GM19193 (cell line): ENCODE measurements at regions not wholly inside any gene's neighbourhood (a gene's known extent, or its start where the extent isn't known, plus 50 kb on each side); places are given as distances from the start of the nearest gene placed in this dataset.

ENCODE experiments used
- POLR2A ChIP-seq: IDR thresholded peaks from 4 replicates; pipeline ENCODE4 v1.6.1; 2011; ENCODE audit not compliant: insufficient read depth, insufficient read length; ENCODE audit errors: extremely low read depth

DNA sequence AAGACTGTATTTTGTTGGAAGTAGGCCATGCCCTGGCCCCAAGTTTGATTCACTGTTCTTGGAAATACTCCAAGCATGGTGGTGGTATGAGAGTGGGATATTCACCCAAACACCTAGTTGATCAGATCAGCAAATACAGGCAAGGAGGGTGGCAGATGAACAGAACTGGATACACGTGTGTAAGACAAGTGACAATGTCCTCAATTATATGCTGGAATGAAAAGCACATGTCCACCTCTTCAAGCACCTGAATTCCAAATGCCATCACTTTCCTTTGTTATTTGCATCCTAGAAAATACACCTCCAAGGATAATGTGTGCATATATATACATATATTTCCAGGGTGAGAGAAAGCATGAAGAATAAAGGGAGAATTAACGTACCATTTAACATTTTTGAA lies 131.8 kb upstream of the ZEB1 start:
- no peak for TF ChIP-seq POLR2A

DNA sequence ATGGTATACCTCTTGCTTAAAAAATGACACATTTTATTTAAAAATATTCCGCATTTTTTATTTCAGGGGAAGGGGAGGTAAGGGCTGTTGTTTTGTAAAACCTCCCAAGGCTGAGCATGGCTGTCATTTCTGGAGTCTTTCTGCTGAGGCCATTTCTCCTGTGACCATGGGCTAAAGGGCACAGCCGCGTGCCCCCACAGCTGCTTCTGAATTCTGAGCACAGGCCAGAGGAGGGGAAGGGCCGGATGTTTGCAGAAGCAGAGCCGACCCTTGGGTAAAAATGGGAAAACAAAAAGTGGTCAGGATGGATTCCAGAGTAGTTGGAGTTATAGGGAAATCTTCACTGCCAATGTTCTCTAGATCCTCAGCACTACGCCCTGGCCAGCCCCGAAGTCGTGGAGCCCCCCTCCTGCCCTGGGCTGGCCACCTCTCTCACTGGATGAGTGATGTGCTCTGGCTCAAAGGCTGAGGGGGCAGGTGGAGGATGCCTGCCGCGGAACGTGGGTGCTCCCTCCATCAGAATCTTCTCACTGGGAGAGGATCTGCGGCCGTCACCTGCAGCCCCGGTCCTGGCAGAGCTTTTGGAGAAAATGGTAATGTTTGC lies 131.3 kb upstream of the ZEB1 start:
- TF ChIP-seq POLR2A, result no peak

DNA sequence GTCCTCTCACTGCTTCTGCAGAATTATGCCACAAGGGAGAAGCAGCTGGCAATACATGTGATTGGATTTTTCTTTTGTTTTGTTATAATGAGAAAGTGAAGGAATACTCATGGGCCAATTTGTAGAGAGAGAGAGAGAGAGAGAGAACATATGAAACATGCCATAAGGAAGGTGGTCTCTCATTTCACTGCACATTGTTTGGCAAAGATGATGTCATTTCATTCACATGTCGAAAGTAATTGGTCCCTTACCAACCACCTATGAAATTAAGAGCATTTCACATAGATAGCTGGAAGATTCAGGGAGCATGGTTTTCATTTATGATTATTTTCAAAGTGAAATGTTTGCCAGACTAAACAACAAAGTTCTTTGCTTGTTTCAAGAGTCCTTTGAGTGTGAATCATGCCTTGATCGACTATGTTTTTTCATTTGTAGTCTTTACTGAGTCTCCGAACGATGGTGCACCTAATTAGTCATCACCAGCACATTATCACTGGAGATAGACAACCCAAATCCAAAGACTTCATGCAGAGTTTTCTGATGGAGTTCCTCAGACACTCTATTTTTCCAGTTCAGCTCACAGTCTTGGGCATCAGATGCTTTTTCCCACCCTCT lies 130.1 kb upstream of the ZEB1 start:
- no peak for TF ChIP-seq POLR2A

DNA sequence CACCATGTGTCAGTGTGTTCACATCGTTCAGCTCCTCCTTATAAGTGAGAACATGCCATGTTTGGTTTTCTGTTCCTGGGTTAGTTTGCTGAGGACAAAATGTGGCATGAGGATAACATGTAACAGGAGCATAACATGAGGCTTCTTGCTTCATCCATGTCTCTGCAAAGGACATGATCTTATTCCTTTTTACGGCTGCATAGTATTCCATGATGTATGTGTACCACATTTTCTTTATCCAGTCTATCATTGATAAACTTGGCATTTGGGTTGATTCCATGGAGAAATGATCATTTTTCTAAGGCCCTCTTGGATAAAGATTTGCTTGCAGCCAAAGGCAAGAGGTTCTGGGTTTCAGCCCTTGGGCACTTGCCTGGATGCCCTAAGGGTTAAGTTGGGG lies 128.5 kb upstream of the ZEB1 start:
- no peak for TF ChIP-seq POLR2A

DNA sequence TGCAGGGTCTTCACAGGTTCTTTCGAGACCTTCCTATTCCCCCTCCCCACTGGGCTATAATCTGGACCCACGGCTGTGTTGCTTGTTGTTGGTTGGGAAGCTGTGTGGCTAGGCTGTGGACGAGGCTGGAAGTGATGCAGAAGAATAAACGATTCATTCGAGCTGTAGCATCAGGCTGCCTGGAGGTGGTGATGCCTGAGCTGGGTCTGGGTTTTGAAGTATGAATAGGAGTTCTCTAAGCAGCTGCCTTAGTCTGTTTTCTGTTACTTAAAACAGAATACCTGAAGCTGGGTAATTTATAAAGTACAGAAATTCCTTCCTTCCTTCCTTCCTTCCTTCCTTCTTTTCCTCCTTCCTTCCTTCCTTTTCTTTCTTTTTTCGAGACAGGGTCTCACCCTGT lies 126.5 kb upstream of the ZEB1 start:
- TF ChIP-seq POLR2A, result no peak

GRCh38 chr10:31194986-31195385 lies 124.0 kb upstream of the ZEB1 start:
- TF ChIP-seq POLR2A, result no peak

DNA sequence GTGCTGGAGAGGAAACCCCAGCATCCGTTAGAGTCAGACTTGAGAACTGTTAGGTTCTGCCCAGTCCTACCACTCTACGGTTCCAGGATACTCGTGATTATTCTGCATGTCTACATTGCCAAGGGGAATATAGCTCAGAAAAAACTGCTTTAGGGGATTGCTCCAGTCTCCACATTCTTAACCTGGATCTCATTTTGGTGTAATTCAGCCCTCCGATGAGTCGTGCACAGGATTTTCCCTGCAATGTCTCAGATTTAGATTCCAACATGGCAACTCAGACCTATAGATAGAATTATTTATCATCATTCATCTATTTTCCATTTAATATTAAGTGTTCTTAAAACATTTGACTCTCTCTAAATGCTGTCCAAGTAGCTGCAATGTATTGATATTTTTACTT lies 121.1 kb upstream of the ZEB1 start:
- no peak for TF ChIP-seq POLR2A

DNA sequence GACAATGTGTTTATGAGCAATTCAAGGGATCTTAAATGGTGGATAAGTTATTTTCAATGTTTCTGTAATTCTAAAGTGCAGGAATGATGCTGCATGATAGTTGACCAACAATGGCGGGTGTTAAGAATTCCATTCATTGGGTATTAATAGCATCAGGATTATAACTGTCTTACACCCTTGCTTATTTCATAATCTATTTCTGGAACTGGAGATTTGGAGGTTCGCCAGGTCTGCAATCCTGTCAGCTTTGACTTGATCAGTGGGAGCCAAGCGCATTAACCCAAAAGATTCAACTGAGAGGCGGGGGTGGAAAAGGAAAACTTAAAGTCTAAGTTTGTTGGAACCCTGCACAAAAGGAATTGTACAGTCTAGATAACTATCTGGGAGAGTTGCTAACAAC lies 114.9 kb upstream of the ZEB1 start:
- TF ChIP-seq POLR2A, result no peak

- TF ChIP-seq POLR2A, result no peak
Observed at GRCh38 chr10:31207636-31208035, 111.4 kb upstream of the ZEB1 start.

DNA sequence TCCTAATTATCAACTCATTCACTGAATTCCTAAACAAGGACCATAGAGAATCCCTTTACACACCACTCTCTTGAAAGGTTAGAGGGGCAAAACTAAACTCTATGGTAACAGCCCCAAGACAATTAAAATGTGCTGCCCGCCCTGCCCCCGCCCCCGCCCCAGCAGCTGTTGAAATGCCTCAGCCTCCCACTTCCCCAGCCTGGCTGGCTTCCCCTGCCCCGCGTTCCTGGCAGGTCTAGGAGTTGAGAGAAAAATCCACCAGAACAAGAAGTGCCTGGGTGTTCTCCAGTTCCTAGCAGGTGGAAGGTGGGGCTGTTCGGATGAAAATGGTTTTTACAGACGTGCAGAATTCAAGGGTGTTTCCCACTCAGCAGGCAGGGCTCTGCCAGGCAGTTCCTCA lies 109.5 kb upstream of the ZEB1 start:
- TF ChIP-seq POLR2A, result no peak

DNA sequence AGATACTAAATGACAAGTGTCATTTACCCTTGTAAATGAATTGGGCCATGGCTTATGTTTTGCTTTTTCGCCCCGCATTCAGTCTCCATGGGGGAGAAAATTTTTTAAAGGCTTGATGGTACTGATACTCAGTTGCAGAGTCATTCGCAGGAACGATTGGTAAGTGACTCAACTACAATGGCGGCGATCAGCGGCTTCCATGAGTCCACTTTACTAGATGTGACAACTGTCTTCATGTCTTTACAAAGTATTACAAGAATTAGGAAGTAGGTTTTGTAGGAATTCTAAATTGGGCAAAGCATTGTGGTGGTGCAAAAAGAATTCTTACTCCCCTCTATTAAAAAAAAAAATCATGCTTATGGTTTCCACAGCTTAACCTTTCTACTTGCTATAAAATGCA lies 108.8 kb upstream of the ZEB1 start:
- no peak for TF ChIP-seq POLR2A

- no peak for TF ChIP-seq POLR2A
Observed at GRCh38 chr10:31213959-31214358, 105.1 kb upstream of the ZEB1 start.

DNA sequence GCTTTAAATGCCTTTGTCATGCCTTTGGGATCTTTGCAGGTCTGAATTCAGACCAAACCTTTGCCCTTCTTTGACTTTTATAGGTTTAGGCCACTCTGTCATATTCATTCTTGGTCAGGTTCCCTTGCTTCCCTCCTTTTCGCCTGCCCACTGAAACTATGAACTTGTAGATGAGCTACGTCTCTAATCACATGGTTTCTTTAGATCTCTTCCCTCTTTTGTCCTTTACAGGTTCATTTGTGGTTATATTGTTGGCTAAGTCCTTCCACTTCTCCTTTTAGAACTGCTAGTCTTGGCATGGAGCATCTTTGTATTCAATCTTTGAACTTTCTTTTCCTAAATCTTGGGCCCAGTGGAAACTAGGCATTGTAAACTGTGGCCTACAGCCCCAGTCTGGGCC lies 104.0 kb upstream of the ZEB1 start:
- no peak for TF ChIP-seq POLR2A

DNA sequence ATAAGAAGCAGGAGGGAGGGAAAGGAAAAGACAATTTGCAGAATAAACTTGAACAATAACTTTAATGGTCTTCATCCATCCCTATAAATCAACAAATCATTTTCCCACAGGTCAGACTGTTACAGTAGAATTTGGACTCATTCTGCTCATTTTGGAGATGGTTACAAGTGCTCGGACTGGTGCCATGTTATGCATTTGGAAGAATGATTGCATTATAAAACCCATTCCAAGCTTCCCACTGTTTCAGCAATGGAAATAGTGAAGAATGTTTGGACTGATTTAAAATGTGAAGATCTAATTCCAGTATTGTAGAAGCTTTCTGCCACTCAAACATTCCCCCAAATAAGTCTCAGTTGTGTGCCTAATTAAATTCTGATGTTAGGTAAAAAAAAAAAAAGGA lies 99.7 kb upstream of the ZEB1 start:
- TF ChIP-seq POLR2A, result no peak

- TF ChIP-seq POLR2A, result no peak
Observed at GRCh38 chr10:31239961-31240360, 79.1 kb upstream of the ZEB1 start.

DNA sequence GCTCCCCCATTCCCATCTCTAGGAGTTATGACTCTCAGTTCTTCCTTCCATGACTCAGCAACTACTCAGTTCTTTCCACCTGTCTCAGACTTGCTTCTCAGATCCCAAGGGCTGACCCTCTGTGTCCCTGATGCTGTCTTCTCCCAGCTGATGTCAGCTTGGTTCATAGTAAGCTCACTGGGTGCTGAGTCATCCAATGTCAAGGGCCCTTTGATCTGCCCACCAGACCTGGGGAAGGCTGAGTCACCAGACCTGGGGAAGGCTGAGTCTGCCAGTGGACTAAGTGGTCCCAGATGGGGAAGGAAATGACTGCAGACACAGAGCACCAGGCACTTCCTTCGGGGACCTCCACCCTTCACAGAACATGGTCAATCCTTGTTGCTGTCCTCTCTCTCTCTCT lies 76.1 kb upstream of the ZEB1 start:
- TF ChIP-seq POLR2A, result no peak

DNA sequence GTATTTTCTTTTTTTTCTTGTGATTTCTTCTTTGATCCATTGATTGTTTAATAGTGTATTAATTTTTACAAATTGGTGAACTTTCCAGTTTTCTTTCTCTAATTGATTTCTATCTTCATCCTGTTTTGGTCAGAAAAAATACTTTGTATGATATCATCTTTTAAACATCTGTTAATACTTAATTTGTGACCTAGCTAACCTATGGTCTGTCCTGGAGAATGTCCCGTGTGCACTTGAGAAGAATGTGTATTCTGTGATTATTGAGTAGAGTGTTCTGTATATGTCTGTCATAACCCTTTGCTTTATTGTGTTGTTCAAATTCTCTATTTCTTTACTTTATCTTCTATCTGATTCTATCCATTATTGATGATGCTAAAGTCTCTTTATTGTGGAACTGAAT lies 65.8 kb upstream of the ZEB1 start:
- no peak for TF ChIP-seq POLR2A

- no peak for TF ChIP-seq POLR2A
Observed at GRCh38 chr10:31261511-31262311, 57.3 kb upstream of the ZEB1 start.
